ENCODE measurements at regions not wholly inside any gene's neighbourhood (a gene's known extent, or its start where the extent isn't known, plus 50 kb on each side); places are given as distances from the start of the nearest gene placed in this dataset.

DNA sequence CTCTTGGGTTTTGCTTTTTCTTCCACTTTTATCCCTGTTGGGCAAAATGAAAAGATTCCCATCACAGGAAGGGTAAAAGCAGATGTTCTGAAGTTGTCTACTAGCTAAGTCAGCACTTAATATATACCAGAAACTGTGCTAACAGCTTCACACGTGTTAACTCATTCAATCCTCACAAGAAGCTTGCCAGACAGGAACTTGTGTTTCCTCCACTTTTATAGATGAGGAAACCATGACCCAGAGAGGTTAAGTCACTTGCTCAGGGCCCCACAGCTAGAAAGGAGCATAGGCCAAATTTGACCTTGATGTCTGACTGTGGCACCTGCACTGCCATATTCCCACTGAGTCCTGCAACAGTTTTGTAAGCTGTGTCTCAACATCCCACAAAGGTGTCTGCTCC is 76.8 kb upstream of the EPC2 start:
- no peak for ATAC-seq (ENCODE audit: low read depth in 2 of 2)
- H3K4me1 Mint-ChIP-seq = no peaks in the 10 kb centered on the region
- no peaks in the 10 kb centered on the region for H3K9me3 Mint-ChIP-seq
- no peak overlapping the region for H3K27ac Mint-ChIP-seq
- no peaks in the 10 kb centered on the region for H3K36me3 Mint-ChIP-seq
- no peak overlapping the region for H3K4me3 Mint-ChIP-seq
- DNase-seq = no peak
- peaks cover 0 to 13% (median 7%) of the 10 kb centered on the region in 3 donors for H3K27me3 Mint-ChIP-seq

DNA sequence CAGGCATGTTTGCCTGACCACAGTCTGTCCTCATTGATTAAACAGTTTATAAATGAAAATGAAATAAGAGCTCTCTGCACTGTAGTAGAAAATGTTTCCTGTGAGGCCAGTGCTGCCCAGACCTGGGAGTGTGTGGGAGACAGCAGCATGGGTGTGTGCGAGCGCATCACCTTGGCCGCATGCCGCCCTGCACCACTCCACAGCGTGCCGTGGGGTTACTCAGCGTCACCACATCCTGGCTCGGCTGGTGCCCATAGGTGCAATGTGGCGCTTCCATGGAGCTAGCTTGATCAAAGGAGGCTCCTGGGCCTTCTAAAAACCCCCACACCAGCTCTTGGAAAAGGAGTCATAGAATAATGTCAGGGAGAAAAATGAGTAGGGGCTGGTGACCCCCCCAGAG is 76.0 kb upstream of the EPC2 start:
- DNase-seq = no peak
- no peaks in the 10 kb centered on the region for H3K9me3 Mint-ChIP-seq
- H3K27me3 Mint-ChIP-seq = peaks cover 0 to 13% (median 7%) of the 10 kb centered on the region in 3 donors
- no peak overlapping the region for H3K27ac Mint-ChIP-seq
- no peaks in the 10 kb centered on the region for H3K4me1 Mint-ChIP-seq
- H3K4me3 Mint-ChIP-seq = no peak overlapping the region
- no peak for ATAC-seq (ENCODE audit: low read depth in 2 of 2)
- no peaks in the 10 kb centered on the region for H3K36me3 Mint-ChIP-seq

DNA sequence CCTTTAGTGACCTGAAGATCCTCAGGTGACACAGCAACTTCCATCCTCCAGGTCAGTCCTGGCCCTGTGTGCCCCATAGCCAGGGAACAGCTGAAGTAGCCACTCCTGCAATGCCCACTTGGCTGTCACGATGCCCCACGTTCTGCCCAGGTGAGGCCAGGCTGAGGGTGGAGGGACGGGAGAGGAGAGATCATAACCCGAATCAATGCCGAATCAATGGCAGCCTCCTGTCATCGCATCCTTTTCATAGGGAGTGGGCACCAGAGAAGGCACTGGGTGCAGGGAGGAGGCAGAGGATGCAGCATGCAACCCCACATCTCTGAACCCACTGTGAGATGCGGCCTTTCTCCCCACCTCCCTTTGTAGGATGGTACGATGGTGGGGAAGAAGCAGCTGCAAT is 75.3 kb upstream of the EPC2 start:
- ATAC-seq (ENCODE audit: low read depth in 2 of 2) (no peak), DNase-seq (no peak)
- H3K9me3 Mint-ChIP-seq = no peaks in the 10 kb centered on the region
- no peak overlapping the region for H3K27ac Mint-ChIP-seq
- no peaks in the 10 kb centered on the region for H3K4me1 Mint-ChIP-seq
- peaks cover 0 to 13% (median 11%) of the 10 kb centered on the region in 3 donors for H3K27me3 Mint-ChIP-seq
- H3K4me3 Mint-ChIP-seq = no peak overlapping the region
- no peaks in the 10 kb centered on the region for H3K36me3 Mint-ChIP-seq

DNA sequence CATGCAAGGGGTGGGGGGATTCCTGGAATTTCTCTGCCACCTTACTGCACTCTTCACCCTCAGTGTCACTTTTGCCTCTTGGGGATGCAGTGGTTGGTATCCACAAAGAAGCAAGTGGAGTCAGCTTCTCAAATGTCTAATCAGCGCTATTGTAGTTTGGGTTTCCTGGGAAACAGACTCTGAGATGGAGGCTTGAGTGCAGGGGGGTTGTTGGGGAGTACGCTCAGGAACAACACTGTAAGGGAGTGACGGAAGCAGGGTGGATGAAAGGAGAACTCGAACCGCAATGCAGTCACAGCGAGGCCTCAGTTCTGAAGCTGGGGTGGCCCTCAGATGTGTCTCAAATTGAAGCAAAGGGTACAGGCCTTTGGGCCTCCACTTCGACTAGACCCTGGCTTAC is 73.6 kb upstream of the EPC2 start:
- H3K9me3 Mint-ChIP-seq = no peaks in the 10 kb centered on the region
- H3K27me3 Mint-ChIP-seq = peaks cover 4 to 11% (median 11%) of the 10 kb centered on the region in 3 donors
- no peak overlapping the region for H3K27ac Mint-ChIP-seq
- no peak for DNase-seq
- H3K36me3 Mint-ChIP-seq = no peaks in the 10 kb centered on the region
- no peak overlapping the region for H3K4me3 Mint-ChIP-seq
- ATAC-seq (ENCODE audit: low read depth in 2 of 2) = no peak
- H3K4me1 Mint-ChIP-seq = no peaks in the 10 kb centered on the region

GRCh38 chr2:148577845-148578492 is 66.6 kb upstream of the EPC2 start:
- Mint-ChIP-seq H3K27ac (peak overlapping the region in 1 of 6 donors; percentile 26), H3K9me3 (no peaks in the 10 kb centered on the region), H3K27me3 (peaks cover 10 to 36% (median 30%) of the 10 kb centered on the region in 3 donors), H3K4me3 (no peak overlapping the region), H3K36me3 (no peaks in the 10 kb centered on the region), H3K4me1 (peaks cover 2 to 4% (median 2%) of the 10 kb centered on the region in 3 donors)
- no peak for DNase-seq
- ATAC-seq (ENCODE audit: low read depth in 2 of 2) = no peak

- Mint-ChIP-seq H3K9me3 (no peaks in the 10 kb centered on the region), H3K36me3 (no peaks in the 10 kb centered on the region), H3K4me3 (no peak overlapping the region), H3K27ac (no peak overlapping the region), H3K27me3 (peaks cover 10 to 36% (median 30%) of the 10 kb centered on the region in 3 donors), H3K4me1 (peaks cover 7 to 8% (median 7%) of the 10 kb centered on the region in 3 donors)
- DNase-seq = no peak
- ATAC-seq (ENCODE audit: low read depth in 2 of 2) = no peak
Measured at GRCh38 chr2:148578493-148578884, 66.1 kb upstream of the EPC2 start.

GRCh38 chr2:148582679-148583511 is 61.7 kb upstream of the EPC2 start:
- no peaks in the 10 kb centered on the region for H3K36me3 Mint-ChIP-seq
- peaks cover 6 to 21% (median 19%) of the 10 kb centered on the region in 3 donors for H3K27me3 Mint-ChIP-seq
- H3K9me3 Mint-ChIP-seq = peaks cover 0 to 3% (median 0%) of the 10 kb centered on the region in 7 donors
- H3K4me1 Mint-ChIP-seq = peaks cover 7 to 8% (median 8%) of the 10 kb centered on the region in 3 donors
- H3K4me3 Mint-ChIP-seq = no peak overlapping the region
- no peak overlapping the region for H3K27ac Mint-ChIP-seq
- ATAC-seq (ENCODE audit: low read depth in 2 of 2) (no peak), DNase-seq (no peak)

GRCh38 chr2:148585696-148586095 is 58.9 kb upstream of the EPC2 start:
- no peak overlapping the region for H3K4me3 Mint-ChIP-seq
- ATAC-seq (ENCODE audit: low read depth in 2 of 2) = no peak
- H3K27me3 Mint-ChIP-seq = peaks cover 0 to 6% (median 0%) of the 10 kb centered on the region in 3 donors
- DNase-seq = no peak
- peaks cover 0 to 3% (median 0%) of the 10 kb centered on the region in 7 donors for H3K9me3 Mint-ChIP-seq
- no peak overlapping the region for H3K27ac Mint-ChIP-seq
- H3K36me3 Mint-ChIP-seq = no peaks in the 10 kb centered on the region
- H3K4me1 Mint-ChIP-seq = peaks cover 7 to 8% (median 8%) of the 10 kb centered on the region in 3 donors

- ATAC-seq (ENCODE audit: low read depth in 2 of 2) = no peak
- no peak for DNase-seq
- Mint-ChIP-seq H3K9me3 (peaks cover 0 to 3% (median 0%) of the 10 kb centered on the region in 7 donors), H3K4me1 (peaks cover 7 to 8% (median 8%) of the 10 kb centered on the region in 3 donors), H3K4me3 (no peak overlapping the region), H3K36me3 (no peaks in the 10 kb centered on the region), H3K27me3 (peaks cover 0 to 6% (median 0%) of the 10 kb centered on the region in 3 donors), H3K27ac (no peak overlapping the region)
Measured at GRCh38 chr2:148586522-148587128, 57.9 kb upstream of the EPC2 start.

GRCh38 chr2:148590612-148591011 is 53.9 kb upstream of the EPC2 start:
- peaks cover 0 to 3% (median 0%) of the 10 kb centered on the region in 7 donors for H3K9me3 Mint-ChIP-seq
- ATAC-seq (ENCODE audit: low read depth in 2 of 2) = no peak
- no peak overlapping the region for H3K4me3 Mint-ChIP-seq

GRCh38 chr2:148592791-148593190 is 51.8 kb upstream of the EPC2 start:
- H3K36me3 Mint-ChIP-seq = no peaks in the 10 kb centered on the region
- H3K4me1 Mint-ChIP-seq = no peaks in the 10 kb centered on the region
- peaks cover 0 to 3% (median 0%) of the 10 kb centered on the region in 7 donors for H3K9me3 Mint-ChIP-seq
- H3K27me3 Mint-ChIP-seq = peaks cover 0 to 5% (median 0%) of the 10 kb centered on the region in 3 donors
- no peak overlapping the region for H3K27ac Mint-ChIP-seq
- DNase-seq (no peak), ATAC-seq (ENCODE audit: low read depth in 2 of 2) (no peak)
- no peak overlapping the region for H3K4me3 Mint-ChIP-seq

More at GRCh38 chr2:148590612-148591011, 53.9 kb upstream of the EPC2 start:
- DNase-seq = no peak
- Mint-ChIP-seq H3K36me3 (no peaks in the 10 kb centered on the region), H3K27me3 (peaks cover 0 to 2% (median 0%) of the 10 kb centered on the region in 3 donors), H3K4me1 (no peaks in the 10 kb centered on the region), H3K27ac (no peak overlapping the region)

DNA sequence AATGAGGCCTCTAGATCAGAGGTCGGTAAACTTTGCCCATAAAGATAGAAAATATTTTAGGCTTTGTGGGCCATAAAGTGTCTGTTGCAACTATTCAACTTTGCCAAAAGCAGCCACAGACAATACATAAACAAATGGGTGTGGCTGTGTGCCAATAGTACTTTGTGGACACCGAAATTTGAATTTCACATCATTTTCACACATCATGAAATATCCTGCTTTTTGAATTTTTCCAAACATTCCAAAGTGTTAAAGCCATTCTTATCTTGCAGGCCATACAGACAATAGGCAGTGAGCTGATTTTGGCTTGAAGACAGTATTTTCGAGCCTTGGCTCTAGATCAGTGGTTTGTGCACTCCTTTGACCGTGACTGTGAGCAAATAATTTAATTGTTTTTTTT is 51.1 kb upstream of the EPC2 start:
- DNase-seq = no peak
- no peak for ATAC-seq (ENCODE audit: low read depth in 2 of 2)
- no peaks in the 10 kb centered on the region for H3K36me3 Mint-ChIP-seq
- no peak overlapping the region for H3K4me3 Mint-ChIP-seq
- H3K4me1 Mint-ChIP-seq = peaks cover 0 to 4% (median 0%) of the 10 kb centered on the region in 3 donors
- H3K27ac Mint-ChIP-seq = no peak overlapping the region
- H3K27me3 Mint-ChIP-seq = peaks cover 0 to 5% (median 5%) of the 10 kb centered on the region in 3 donors
- peaks cover 0 to 3% (median 0%) of the 10 kb centered on the region in 7 donors for H3K9me3 Mint-ChIP-seq

- Mint-ChIP-seq H3K4me1 (peaks cover 0 to 6% (median 2%) of the 10 kb centered on the region in 3 donors), H3K9me3 (peaks cover 0 to 3% (median 0%) of the 10 kb centered on the region in 7 donors), H3K4me3 (no peak overlapping the region), H3K36me3 (no peaks in the 10 kb centered on the region), H3K27ac (no peak overlapping the region), H3K27me3 (peaks cover 0 to 6% (median 5%) of the 10 kb centered on the region in 3 donors)
- DNase-seq (no peak), ATAC-seq (ENCODE audit: low read depth in 2 of 2) (no peak)
Measured at GRCh38 chr2:148594216-148594615, 50.3 kb upstream of the EPC2 start.
